Sigmoid colon (tissue), 6 donors: ENCODE measurements at regions not wholly inside any gene's neighbourhood (a gene's known extent, or its start where the extent isn't known, plus 50 kb on each side); places are given as distances from the start of the nearest gene placed in this dataset.

Experiments used
- DNase-seq: peaks from one replicate; pipeline ENCODE4 v3.0.0-alpha.2; 2019
- H3K27ac ChIP-seq, 4 donors: fragments of 200-600 bp; sonication (generic); one replicate each; pipeline ENCODE4 v1.5.1; 2016 to 2019; ENCODE audit warnings: mild to moderate bottlenecking in 1 of 4
- H3K27me3 ChIP-seq, 3 donors: fragments of 200-600 bp; sonication (generic); one replicate each; pipeline ENCODE4 v1.5.1; 2019; ENCODE audit warnings: mild to moderate bottlenecking in 1 of 3
- H3K36me3 ChIP-seq, 4 donors: fragments of 200-600 bp; sonication (generic); one replicate each; pipeline ENCODE4 v1.5.1; 2016 to 2019
- H3K4me1 ChIP-seq, 4 donors: fragments of 200-600 bp; sonication (generic); one replicate each; pipeline ENCODE4 v1.5.1; 2017 to 2019
- H3K4me3 ChIP-seq, 4 donors: fragments of 200-600 bp; sonication (generic); one replicate each; pipeline ENCODE4 v1.5.1; 2017 to 2019; ENCODE audit warnings: mild to moderate bottlenecking in 2 of 4, moderate library complexity in 1 of 4
- H3K9me3 ChIP-seq, 4 donors: fragments of 200-600 bp in 3 of 4; sonication (generic) in 3 of 4; one replicate each; pipeline versions ENCODE4 v1.5.1 to v1.6.1; 2013 to 2019
- EP300 ChIP-seq, 4 donors: sonication (generic); formaldehyde crosslinking; IDR thresholded peaks; one replicate each; pipeline ENCODE4 v1.6.1; 2017; ENCODE audit warnings: antibody characterized with exemption in 4 of 4
- POLR2A ChIP-seq, 2 donors: fragments of 450-650 bp; IDR thresholded peaks; one replicate each; pipeline ENCODE4 v1.6.1; 2016; ENCODE audit warnings: antibody characterized with exemption in 2 of 2, mild to moderate bottlenecking in 2 of 2, moderate library complexity in 2 of 2
- POLR2AphosphoS5 ChIP-seq, 4 donors: sonication (generic); formaldehyde crosslinking; IDR thresholded peaks; one replicate each; pipeline ENCODE4 v1.6.1; 2017; ENCODE audit warnings: antibody characterized with exemption in 4 of 4
- WGBS, 2 donors: extraction: QIAGEN DNeasy Blood & Tissue Kit; methylation state at CpG; one replicate each; pipeline ENCODE4 v1.1.7; 2013; 5-methylcytosine and 5-hydroxymethylcytosine counted together
- intact Hi-C: fragments of 100-400 bp; cut with DNase I; formaldehyde crosslinking; loops from one replicate; pipeline ENCODE4 v1.15.1; 2023
- TF ChIP-seq, protein P1 (sequence below), 4 experiments: fragments of 450-650 bp in 3 of 4; fragments of 200-600 bp in 1 of 4; IDR thresholded peaks; one replicate each; pipeline ENCODE4 v1.5.1; 2016 to 2019; ENCODE audit warnings: antibody characterized with exemption in 4 of 4, mild to moderate bottlenecking in 3 of 4, moderate library complexity in 2 of 4
- donor health status: healthy with polysubstance abuse.
- donor health status: healthy.

DNA sequence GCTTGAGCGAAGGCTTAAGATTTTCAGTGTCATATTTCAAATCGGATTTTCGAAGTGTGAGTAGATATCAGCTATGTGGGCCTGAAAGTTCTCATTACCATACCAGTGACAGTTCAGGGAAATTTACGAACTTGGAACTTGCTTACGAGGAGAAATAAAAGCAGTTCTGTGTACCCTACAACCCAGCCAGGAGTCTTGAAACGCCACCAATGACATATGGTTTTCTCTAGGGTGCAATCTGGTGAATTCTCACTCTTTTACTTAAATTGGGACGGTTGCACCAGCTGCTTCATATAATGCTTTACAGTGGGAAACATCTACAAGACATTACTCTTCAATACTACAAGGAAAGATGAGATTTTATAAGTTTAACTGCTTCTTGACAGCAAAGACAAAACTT, 253.6 kb upstream of the FOXK1 start:
- no peak for TF ChIP-seq POLR2AphosphoS5 (IDR thresholded peaks at IDR 0.05)
- TF ChIP-seq, protein P1, sequence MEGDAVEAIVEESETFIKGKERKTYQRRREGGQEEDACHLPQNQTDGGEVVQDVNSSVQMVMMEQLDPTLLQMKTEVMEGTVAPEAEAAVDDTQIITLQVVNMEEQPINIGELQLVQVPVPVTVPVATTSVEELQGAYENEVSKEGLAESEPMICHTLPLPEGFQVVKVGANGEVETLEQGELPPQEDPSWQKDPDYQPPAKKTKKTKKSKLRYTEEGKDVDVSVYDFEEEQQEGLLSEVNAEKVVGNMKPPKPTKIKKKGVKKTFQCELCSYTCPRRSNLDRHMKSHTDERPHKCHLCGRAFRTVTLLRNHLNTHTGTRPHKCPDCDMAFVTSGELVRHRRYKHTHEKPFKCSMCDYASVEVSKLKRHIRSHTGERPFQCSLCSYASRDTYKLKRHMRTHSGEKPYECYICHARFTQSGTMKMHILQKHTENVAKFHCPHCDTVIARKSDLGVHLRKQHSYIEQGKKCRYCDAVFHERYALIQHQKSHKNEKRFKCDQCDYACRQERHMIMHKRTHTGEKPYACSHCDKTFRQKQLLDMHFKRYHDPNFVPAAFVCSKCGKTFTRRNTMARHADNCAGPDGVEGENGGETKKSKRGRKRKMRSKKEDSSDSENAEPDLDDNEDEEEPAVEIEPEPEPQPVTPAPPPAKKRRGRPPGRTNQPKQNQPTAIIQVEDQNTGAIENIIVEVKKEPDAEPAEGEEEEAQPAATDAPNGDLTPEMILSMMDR (IDR thresholded peaks at IDR 0.05): no peak
- no peak for TF ChIP-seq EP300 (IDR thresholded peaks at IDR 0.05)
- TF ChIP-seq POLR2A (IDR thresholded peaks at IDR 0.05): no peak
- DNase-seq: no peak
- intact Hi-C loops: no loop called here
- no peak overlapping the region for H3K27ac ChIP-seq
- no peaks in the 10 kb centered on the region for H3K36me3 ChIP-seq
- H3K4me1 ChIP-seq: no peaks in the 10 kb centered on the region
- 70 to 71% methylated on average over 7 of the region's 7 CpGs for WGBS, 2 donors
- H3K4me3 ChIP-seq: no peak overlapping the region
- no peaks in the 10 kb centered on the region for H3K27me3 ChIP-seq
- peaks cover 0 to 13% (median 1%) of the 10 kb centered on the region in 4 donors for H3K9me3 ChIP-seq

- no peak for DNase-seq
- intact Hi-C loops: no loop called here
- H3K36me3 ChIP-seq: no peaks in the 10 kb centered on the region
- no peak overlapping the region for H3K4me3 ChIP-seq
- peaks cover 0 to 13% (median 1%) of the 10 kb centered on the region in 4 donors for H3K9me3 ChIP-seq
- WGBS, 2 donors: 38 to 42% methylated on average over 1 of the region's 1 CpG
- H3K4me1 ChIP-seq: no peaks in the 10 kb centered on the region
- H3K27ac ChIP-seq: no peak overlapping the region
- no peak for TF ChIP-seq POLR2AphosphoS5 (IDR thresholded peaks at IDR 0.05)
- no peak for TF ChIP-seq POLR2A (IDR thresholded peaks at IDR 0.05)
- TF ChIP-seq EP300 (IDR thresholded peaks at IDR 0.05): no peak
- TF ChIP-seq, protein P1 (IDR thresholded peaks at IDR 0.05): no peak
- no peaks in the 10 kb centered on the region for H3K27me3 ChIP-seq
Measured at GRCh38 chr7:4430227-4430626, 251.9 kb upstream of the FOXK1 start.

DNA sequence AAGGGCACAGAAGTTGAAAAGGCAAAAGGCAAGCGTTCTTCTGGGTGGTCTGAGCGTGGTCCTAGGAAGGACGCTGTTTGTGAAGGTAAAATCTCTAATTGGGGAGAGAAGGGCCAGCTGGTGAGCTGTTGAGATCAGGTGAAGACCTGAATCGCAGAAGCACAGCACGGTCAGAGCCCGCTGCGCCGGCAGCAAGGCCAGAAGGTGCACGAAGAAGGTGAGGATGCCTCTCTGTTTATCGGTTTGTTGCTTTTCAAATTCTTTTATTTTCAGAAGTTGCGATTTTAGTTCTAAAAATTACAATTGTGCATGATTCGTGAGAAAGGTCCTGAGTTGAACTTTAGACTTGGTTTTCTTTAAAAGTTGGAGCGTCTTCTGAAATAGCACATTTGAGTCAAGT, 247.8 kb upstream of the FOXK1 start:
- Histone ChIP-seq H3K4me1 (no peaks in the 10 kb centered on the region), H3K27ac (no peak overlapping the region), H3K36me3 (no peaks in the 10 kb centered on the region), H3K9me3 (peaks cover 0 to 12% (median 1%) of the 10 kb centered on the region in 4 donors), H3K27me3 (no peaks in the 10 kb centered on the region), H3K4me3 (no peak overlapping the region)
- TF ChIP-seq, protein P1 (IDR thresholded peaks at IDR 0.05): no peak
- no peak for TF ChIP-seq POLR2AphosphoS5 (IDR thresholded peaks at IDR 0.05)
- no peak for TF ChIP-seq POLR2A (IDR thresholded peaks at IDR 0.05)
- no peak for TF ChIP-seq EP300 (IDR thresholded peaks at IDR 0.05)
- DNase-seq: no peak
- WGBS, 2 donors: 81 to 87% methylated on average over 13 of the region's 13 CpGs
- intact Hi-C loops: no loop called here

DNA sequence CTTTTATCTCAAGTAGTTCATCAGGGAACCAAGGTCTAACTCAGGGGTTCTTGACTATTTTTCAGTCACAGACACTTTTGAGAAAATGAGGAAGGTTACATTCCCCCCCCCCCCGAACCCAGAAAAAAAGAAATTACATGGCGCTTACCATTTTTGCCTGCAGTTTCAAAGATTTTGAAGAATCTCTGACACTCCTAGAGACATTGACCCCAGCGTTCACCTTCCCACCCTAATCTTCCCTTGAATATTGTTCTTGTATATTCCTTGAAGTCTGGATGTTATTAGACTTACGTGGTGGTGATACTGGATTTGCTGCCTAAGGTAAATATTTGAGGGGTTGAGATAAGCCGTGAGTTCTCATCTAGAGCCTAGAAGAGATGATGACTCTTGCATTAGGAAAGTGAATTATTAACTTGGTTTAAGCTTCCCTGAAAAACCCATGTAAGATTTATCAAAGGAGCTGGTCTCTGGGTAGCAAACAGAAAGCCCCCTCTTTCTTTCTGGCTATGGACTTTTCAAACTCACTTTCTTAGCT, 245.7 kb upstream of the FOXK1 start:
- no peaks in the 10 kb centered on the region for H3K36me3 ChIP-seq
- no peak overlapping the region for H3K27ac ChIP-seq
- H3K9me3 ChIP-seq: no peaks in the 10 kb centered on the region
- no peak overlapping the region for H3K4me3 ChIP-seq
- intact Hi-C loops: no loop called here
- no peaks in the 10 kb centered on the region for H3K27me3 ChIP-seq
- TF ChIP-seq POLR2AphosphoS5 (IDR thresholded peaks at IDR 0.05) (no peak), EP300 (IDR thresholded peaks at IDR 0.05) (no peak), POLR2A (IDR thresholded peaks at IDR 0.05) (no peak)
- TF ChIP-seq, protein P1 (IDR thresholded peaks at IDR 0.05): no peak
- no peak for DNase-seq
- no peaks in the 10 kb centered on the region for H3K4me1 ChIP-seq
- WGBS, 2 donors: 23 to 63% methylated on average over 5 of the region's 5 CpGs

DNA sequence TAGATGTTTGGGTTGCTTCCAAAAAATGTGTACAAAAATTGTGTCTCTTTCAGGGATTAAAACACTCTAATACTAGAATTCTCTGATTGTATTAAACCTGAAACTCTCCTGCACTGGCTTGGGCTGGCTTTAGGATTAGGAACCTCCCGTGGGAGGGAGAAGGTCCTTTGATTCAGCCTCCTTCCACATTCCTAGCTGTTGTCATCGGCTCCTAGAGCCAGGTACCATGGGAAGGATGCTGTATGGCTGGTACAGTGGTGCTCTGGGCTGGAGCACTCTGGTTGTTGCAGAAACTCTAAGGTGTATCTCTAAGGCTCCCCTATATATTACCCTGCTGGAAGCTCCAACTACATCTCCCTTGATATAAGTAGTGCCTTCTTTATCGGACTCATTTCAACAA, 245.2 kb upstream of the FOXK1 start:
- intact Hi-C loops: no loop called here
- Histone ChIP-seq H3K27ac (no peak overlapping the region), H3K27me3 (no peaks in the 10 kb centered on the region), H3K4me1 (no peaks in the 10 kb centered on the region), H3K36me3 (no peaks in the 10 kb centered on the region), H3K9me3 (no peaks in the 10 kb centered on the region), H3K4me3 (no peak overlapping the region)
- no peak for TF ChIP-seq EP300 (IDR thresholded peaks at IDR 0.05)
- no peak for TF ChIP-seq POLR2A (IDR thresholded peaks at IDR 0.05)
- no peak for TF ChIP-seq POLR2AphosphoS5 (IDR thresholded peaks at IDR 0.05)
- TF ChIP-seq, protein P1 (IDR thresholded peaks at IDR 0.05): no peak
- no peak for DNase-seq
- 35 to 67% methylated on average over 3 of the region's 3 CpGs for WGBS, 2 donors
